K562 (cell line): ENCODE measurements at regions not wholly inside any gene's neighbourhood (a gene's known extent, or its start where the extent isn't known, plus 50 kb on each side); places are given as distances from the start of the nearest gene placed in this dataset.

ENCODE experiments used
- ATAC-seq: fragments of 200-7000 bp; cut with Tn5 transposase; 3 replicates; pipeline ENCODE4 v1.9.1; 2020; ENCODE audit warnings: moderate library complexity
- BruUV-seq: library from RNA; stranded (reverse); fragments of 400-500 nt; replicated peaks from 2 replicates; lab custom pipeline; 2021; lab: Mats Ljungman, UMichigan
- CTCF ChIA-PET: fragments of 300-600 bp; formaldehyde crosslinking; extraction: SDS; loops from one replicate; lab custom pipeline; 2021; ENCODE audit warnings: low intra/inter-chr PET ratio; lab: Yijun Ruan, JAX
- POLR2A ChIA-PET: fragments of 300-600, 350-650 bp; sonication (Branson Sonifier 250); formaldehyde crosslinking; extraction: SDS; loops from one replicate; lab custom pipeline; 2021; ENCODE audit warnings: antibody characterized with exemption, inconsistent platforms; lab: Yijun Ruan, JAX
- DNase-seq, 4 experiments: peaks; one replicate each; pipeline versions ENCODE4 v3.0.0 to v3.0.0-alpha.2; 2011 to 2018; ENCODE audit warnings: low spot score in 3 of 4, mixed read lengths in 3 of 4; ENCODE audit errors: extremely low read depth in 1 of 4
- FAIRE-seq: peaks from 2 replicates; lab custom pipeline; 2011; peaks lifted over from hg19 to GRCh38; lab: Jason Lieb, UNC
- H2AFZ ChIP-seq: 2 replicates; pipeline ENCODE4 v1.6.0; 2011; ENCODE audit warnings: low read depth, low read length, control low read depth, inconsistent platforms
- H3K27ac ChIP-seq: fragments of 200-600 bp; 3 replicates; pipeline ENCODE4 v1.8.0; 2011; ENCODE audit warnings: low read depth, mild to moderate bottlenecking, control low read depth, inconsistent platforms, low read length, moderate library complexity, mixed read lengths; ENCODE audit errors: extremely low read depth
- H3K27me3 ChIP-seq, 2 experiments: fragments of 300-600 bp in 1 of 2; 2 replicates in 1 of 2; 3 replicates in 1 of 2; pipeline versions ENCODE4 v1.6.0 to v1.8.0; 2011; ENCODE audit warnings: inconsistent platforms in 2 of 2, low read length in 2 of 2, mild to moderate bottlenecking in 1 of 2, mixed read lengths in 1 of 2, moderate library complexity in 1 of 2; ENCODE audit not compliant: control insufficient read depth in 2 of 2, insufficient read depth in 2 of 2
- H3K36me3 ChIP-seq: fragments of 300-600 bp; 3 replicates; pipeline ENCODE4 v1.8.0; 2011; ENCODE audit warnings: mild to moderate bottlenecking, low read length, inconsistent platforms; ENCODE audit not compliant: control insufficient read depth, insufficient read depth
- H3K4me1 ChIP-seq, 2 experiments: fragments of 200-600 bp in 1 of 2; replicated peaks in 1 of 2; 2 replicates in 1 of 2; 3 replicates in 1 of 2; pipeline versions ENCODE4 v1.5.1 to v1.8.0; 2011; ENCODE audit warnings: inconsistent platforms in 2 of 2, low read length in 2 of 2, mild to moderate bottlenecking in 1 of 2, mixed read lengths in 1 of 2, moderate library complexity in 1 of 2; ENCODE audit not compliant: control insufficient read depth in 2 of 2, insufficient read depth in 2 of 2
- H3K4me2 ChIP-seq: 2 replicates; pipeline ENCODE4 v1.6.1; 2011; ENCODE audit warnings: low read length, control low read depth, inconsistent platforms, mixed read lengths; ENCODE audit not compliant: insufficient read depth
- H3K4me3 ChIP-seq: fragments of 200-600 bp; sonication (generic), shearing (Covaris generic); 2 replicates; pipeline ENCODE4 v1.5.1; 2016; ENCODE audit warnings: control low read depth, inconsistent platforms
- H3K79me2 ChIP-seq: fragments of 200-600 bp; 3 replicates; pipeline ENCODE4 v1.8.0; 2011; ENCODE audit warnings: low read length, inconsistent platforms; ENCODE audit not compliant: control insufficient read depth, insufficient read depth
- H3K9ac ChIP-seq, 2 experiments: 2 replicates each; pipeline versions ENCODE4 v1.6.0 to v1.6.1; 2011; ENCODE audit warnings: low read depth in 2 of 2, low read length in 2 of 2, control low read depth in 1 of 2, inconsistent platforms in 1 of 2, mild to moderate bottlenecking in 1 of 2, mixed read lengths in 1 of 2; ENCODE audit not compliant: insufficient read depth in 1 of 2
- H3K9me1 ChIP-seq: one replicate; pipeline ENCODE4 v1.6.0; 2011; ENCODE audit warnings: inconsistent platforms, mild to moderate bottlenecking, low read length, moderate library complexity; ENCODE audit not compliant: control insufficient read depth, insufficient read depth
- H3K9me3 ChIP-seq: replicated peaks from 2 replicates; pipeline ENCODE4 v1.5.1; 2011; ENCODE audit warnings: low read depth, low read length, inconsistent platforms; ENCODE audit not compliant: control insufficient read depth, insufficient read depth
- H4K20me1 ChIP-seq: replicated peaks from 2 replicates; pipeline ENCODE4 v1.6.1; 2011; ENCODE audit warnings: low read length, inconsistent platforms, mixed read lengths; ENCODE audit not compliant: control insufficient read depth, insufficient read depth
- BMI1 ChIP-seq: fragments of 150-350 bp; IDR thresholded peaks from 2 replicates; pipeline ENCODE4 v1.6.1; 2014; ENCODE audit warnings: low read length
- CBFA2T3 ChIP-seq: fragments of 450-650 bp; IDR thresholded peaks from 2 replicates; pipeline ENCODE4 v1.6.1; 2017
- HEY1 ChIP-seq: fragments of 250-450 bp; sonication (Bioruptor Pico); IDR thresholded peaks from 2 replicates; pipeline ENCODE4 v1.5.0; 2020; ENCODE audit warnings: mild to moderate bottlenecking, moderate library complexity, borderline replicate concordance
- MXD1 ChIP-seq: fragments of 250-450 bp; sonication (Bioruptor Pico); IDR thresholded peaks from 2 replicates; pipeline ENCODE4 v1.8.0; 2021; ENCODE audit warnings: borderline replicate concordance, mild to moderate bottlenecking, moderate library complexity; ENCODE audit not compliant: poor library complexity, severe bottlenecking
- PCBP2 ChIP-seq: fragments of 200-400 bp; formaldehyde crosslinking; IDR thresholded peaks from 2 replicates; pipeline ENCODE4 v1.6.1; 2018; ENCODE audit warnings: low read length, low read depth, mild to moderate bottlenecking, moderate library complexity; ENCODE audit not compliant: poor library complexity, severe bottlenecking
- RBM17 ChIP-seq: fragments of 200-400 bp; formaldehyde crosslinking; IDR thresholded peaks from 2 replicates; pipeline ENCODE4 v1.6.1; 2017; ENCODE audit warnings: low read depth, mild to moderate bottlenecking, low read length, borderline replicate concordance
- RBM22 ChIP-seq: fragments of 200-400 bp; formaldehyde crosslinking; IDR thresholded peaks from 2 replicates; pipeline ENCODE4 v1.6.1; 2018; ENCODE audit warnings: low read length, low read depth; ENCODE audit not compliant: poor library complexity, severe bottlenecking
- TOE1 ChIP-seq, 2 experiments: fragments of 450-650 bp in 1 of 2; sonication (generic) in 1 of 2; formaldehyde crosslinking in 1 of 2; IDR thresholded peaks; 2 replicates each; pipeline versions ENCODE4 v1.7.1 to v1.8.0; 2016 to 2022; ENCODE audit warnings: borderline replicate concordance in 2 of 2, mild to moderate bottlenecking in 2 of 2, antibody characterized with exemption in 1 of 2, inconsistent platforms in 1 of 2, low read depth in 1 of 2, missing genetic modification reagents in 1 of 2, moderate library complexity in 1 of 2
- ZNF717 ChIP-seq: fragments of 250-450 bp; sonication (Bioruptor Pico); IDR thresholded peaks from 2 replicates; pipeline ENCODE4 v1.5.0; 2021
- WGBS: fragments of 100-300 bp; shearing (Covaris generic); methylation state at CpG from one replicate; pipeline ENCODE4 v1.1.6; 2016; ENCODE audit warnings: low coverage, mixed read lengths; ENCODE audit not compliant: insufficient coverage; ENCODE audit errors: missing lambda C conversion rate; 5-methylcytosine and 5-hydroxymethylcytosine counted together
- in situ Hi-C: fragments of 300-500 bp; cut with MboI; formaldehyde crosslinking; loops from 4 replicates; pipeline ENCODE4 v1.15.0; 2018; ENCODE audit warnings: inconsistent platforms, mixed read lengths
- intact Hi-C: fragments of 100-400 bp; cut with micrococcal nuclease; formaldehyde crosslinking; loops from 2 replicates; pipeline ENCODE4 v1.14.2; 2022
- TF ChIP-seq, protein P1 (sequence below): fragments of 250-450 bp; sonication (Bioruptor Pico); IDR thresholded peaks from 2 replicates; pipeline ENCODE4 v1.8.0; 2021; ENCODE audit warnings: moderate library complexity, mild to moderate bottlenecking, inconsistent platforms
- TF ChIP-seq, protein P2 (sequence below): fragments of 250-450 bp; sonication (Bioruptor Pico); IDR thresholded peaks from 2 replicates; pipeline ENCODE4 v1.8.0; 2022; ENCODE audit warnings: inconsistent platforms

GRCh38 chr12:71071536-71072097 lies 86.2 kb downstream of the TSPAN8 start:
- DNase-seq (no peak), ATAC-seq (no peak), FAIRE-seq (no peak)
- Histone ChIP-seq H3K79me2 (no peaks in the 10 kb centered on the region), H3K4me1 (no peaks in the 10 kb centered on the region), H3K4me2 (no peak overlapping the region), H4K20me1 (no peaks in the 10 kb centered on the region), H3K36me3 (no peaks in the 10 kb centered on the region), H2AFZ (no peak overlapping the region), H3K9me3 (no peaks in the 10 kb centered on the region), H3K4me3 (no peak overlapping the region), H3K9ac (no peak overlapping the region), H3K27me3 (no peaks in the 10 kb centered on the region), H3K27ac (no peak overlapping the region), H3K9me1 (no peaks in the 10 kb centered on the region)
- POLR2A ChIA-PET: no interaction called here
- TF ChIP-seq TOE1 (IDR thresholded peaks at IDR 0.05; ENCODE audit: borderline replicate concordance): no peak
- no peak for TF ChIP-seq TOE1 (CRISPR knock-in tag; IDR thresholded peaks at IDR 0.05; ENCODE audit: borderline replicate concordance, low read depth)
- TF ChIP-seq RBM22: no peak
- CTCF ChIA-PET: no interaction called here
- 0% methylated on average over 3 of the region's 3 CpGs for WGBS
- BruUV-seq: no TSS peak
- intact Hi-C loops (no loop called here), in situ Hi-C loops (no loop called here)

GRCh38 chr12:71070416-71071128 lies 87.2 kb downstream of the TSPAN8 start:
- Histone ChIP-seq H3K27ac (no peak overlapping the region), H3K4me2 (no peak overlapping the region), H4K20me1 (no peaks in the 10 kb centered on the region), H3K9ac (no peak overlapping the region), H3K4me1 (no peaks in the 10 kb centered on the region), H3K36me3 (no peaks in the 10 kb centered on the region), H3K4me3 (no peak overlapping the region), H3K27me3 (no peaks in the 10 kb centered on the region), H3K79me2 (no peaks in the 10 kb centered on the region), H3K9me3 (no peaks in the 10 kb centered on the region), H2AFZ (no peak overlapping the region), H3K9me1 (no peaks in the 10 kb centered on the region)
- ChIA-PET CTCF (no interaction called here), POLR2A (interaction anchor here (0.6 kb wide), 1 partner anchor 71 kb away, joined by 3 read pairs; no protein-coding TSS in a partner anchor)
- intact Hi-C loops: no loop called here
- 0% methylated on average over 3 of the region's 3 CpGs for WGBS
- no peak for FAIRE-seq
- in situ Hi-C loops: no loop called here
- BruUV-seq: no TSS peak
- no peak for DNase-seq
- no peak for ATAC-seq
- no peak for TF ChIP-seq PCBP2
- TF ChIP-seq, protein P1, sequence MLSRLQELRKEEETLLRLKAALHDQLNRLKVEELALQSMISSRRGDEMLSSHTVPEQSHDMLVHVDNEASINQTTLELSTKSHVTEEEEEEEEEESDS (CRISPR knock-in tag): no peak
- TF ChIP-seq RBM17: no peak
- TF ChIP-seq BMI1: no peak
- no peak for TF ChIP-seq ZNF717 (CRISPR knock-in tag)
- TF ChIP-seq, protein P2, sequence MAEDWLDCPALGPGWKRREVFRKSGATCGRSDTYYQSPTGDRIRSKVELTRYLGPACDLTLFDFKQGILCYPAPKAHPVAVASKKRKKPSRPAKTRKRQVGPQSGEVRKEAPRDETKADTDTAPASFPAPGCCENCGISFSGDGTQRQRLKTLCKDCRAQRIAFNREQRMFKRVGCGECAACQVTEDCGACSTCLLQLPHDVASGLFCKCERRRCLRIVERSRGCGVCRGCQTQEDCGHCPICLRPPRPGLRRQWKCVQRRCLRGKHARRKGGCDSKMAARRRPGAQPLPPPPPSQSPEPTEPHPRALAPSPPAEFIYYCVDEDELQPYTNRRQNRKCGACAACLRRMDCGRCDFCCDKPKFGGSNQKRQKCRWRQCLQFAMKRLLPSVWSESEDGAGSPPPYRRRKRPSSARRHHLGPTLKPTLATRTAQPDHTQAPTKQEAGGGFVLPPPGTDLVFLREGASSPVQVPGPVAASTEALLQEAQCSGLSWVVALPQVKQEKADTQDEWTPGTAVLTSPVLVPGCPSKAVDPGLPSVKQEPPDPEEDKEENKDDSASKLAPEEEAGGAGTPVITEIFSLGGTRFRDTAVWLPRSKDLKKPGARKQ (CRISPR knock-in tag): no peak
- TF ChIP-seq MXD1 (CRISPR knock-in tag): no peak
- no peak for TF ChIP-seq HEY1 (CRISPR knock-in tag)
- TF ChIP-seq CBFA2T3: no peak
